Transverse colon (tissue), 4 donors: ENCODE measurements at regions not wholly inside any gene's neighbourhood (a gene's known extent, or its start where the extent isn't known, plus 50 kb on each side); places are given as distances from the start of the nearest gene placed in this dataset.

ENCODE experiments used
- DNase-seq: peaks from one replicate; pipeline ENCODE4 v3.0.0-alpha.2; 2019
- H3K27ac ChIP-seq, 4 donors: fragments of 200-600 bp; sonication (generic); 2 replicates each; pipeline ENCODE4 v1.5.1; 2016 to 2018; ENCODE audit warnings: inconsistent platforms in 4 of 4
- H3K27me3 ChIP-seq: fragments of 200-600 bp; sonication (generic); 2 replicates; pipeline ENCODE4 v1.5.1; 2017; ENCODE audit warnings: inconsistent platforms
- H3K36me3 ChIP-seq, 4 donors: fragments of 200-600 bp; sonication (generic); 2 replicates each; pipeline ENCODE4 v1.5.1; 2017 to 2019; ENCODE audit warnings: inconsistent platforms in 4 of 4
- H3K4me1 ChIP-seq, 4 donors: fragments of 200-600 bp; sonication (generic); 2 replicates each; pipeline ENCODE4 v1.5.1; 2017 to 2020; ENCODE audit warnings: inconsistent platforms in 4 of 4
- H3K4me3 ChIP-seq, 4 donors: fragments of 200-600 bp; sonication (generic); 1 replicate in 1 of 4; 2 replicates in 3 of 4; pipeline versions ENCODE4 v1.5.1 to v1.6.1; 2017 to 2019; ENCODE audit warnings: inconsistent platforms in 4 of 4
- H3K9me3 ChIP-seq, 2 donors: fragments of 200-600 bp; sonication (generic); 2 replicates each; pipeline ENCODE4 v1.5.1; 2017 to 2019; ENCODE audit warnings: inconsistent platforms in 2 of 2
- CTCF ChIP-seq, 5 experiments: fragments of 200-600 bp in 3 of 5; fragments of 450-650 bp in 2 of 5; sonication (generic) in 3 of 5; IDR thresholded peaks; 1 replicate in 2 of 5; 2 replicates in 3 of 5; pipeline ENCODE4 v1.5.1; 2016 to 2017; ENCODE audit warnings: antibody characterized with exemption in 5 of 5, inconsistent platforms in 3 of 5, mild to moderate bottlenecking in 2 of 5, moderate library complexity in 1 of 5
- EP300 ChIP-seq: sonication (generic); formaldehyde crosslinking; IDR thresholded peaks from one replicate; pipeline ENCODE4 v1.6.1; 2017; ENCODE audit warnings: antibody characterized with exemption, low read depth
- POLR2A ChIP-seq: fragments of 450-650 bp; IDR thresholded peaks from one replicate; pipeline ENCODE4 v1.6.1; 2016; ENCODE audit warnings: antibody characterized with exemption, mild to moderate bottlenecking, moderate library complexity
- POLR2AphosphoS5 ChIP-seq, 3 donors: sonication (generic); formaldehyde crosslinking; IDR thresholded peaks; one replicate each; pipeline ENCODE4 v1.6.1; 2016; ENCODE audit warnings: antibody characterized with exemption in 3 of 3
- WGBS, 2 donors: methylation state at CpG; one replicate each; pipeline ENCODE4 v1.1.5; 2018; ENCODE audit warnings: low coverage in 1 of 2; 5-methylcytosine and 5-hydroxymethylcytosine counted together
- in situ Hi-C, 4 donors: fragments of 200-750 bp; cut with MboI; loops; one replicate each; pipeline versions ENCODE4 v1.15.0 to v1.15.1; 2017; ENCODE audit warnings: low sequenced_read_pairs in 3 of 4, low pct_ligation_motif_present in 1 of 4, low pct_unique_long_range_greater_than_20kb in 1 of 4
- intact Hi-C: fragments of 100-400 bp; cut with DNase I; formaldehyde crosslinking; loops from one replicate; pipeline ENCODE4 v1.15.1; 2023; ENCODE audit warnings: low total_unique reads

GRCh38 chr7:125512373-125512772 lies 582.7 kb upstream of the POT1 start:
- no peaks in the 10 kb centered on the region for H3K4me1 ChIP-seq
- H3K36me3 ChIP-seq = no peaks in the 10 kb centered on the region
- intact Hi-C loops = no loop called here
- peaks cover 0 to 4% of the 10 kb centered on the region in 2 donors for H3K9me3 ChIP-seq
- TF ChIP-seq POLR2A (no peak), CTCF (IDR thresholded peaks at IDR 0.05) (no peak), EP300 (no peak), POLR2AphosphoS5 (IDR thresholded peaks at IDR 0.05) (no peak)
- H3K27me3 ChIP-seq = no peaks in the 10 kb centered on the region
- in situ Hi-C loops = no loop called here
- WGBS, 2 donors = 65 to 86% methylated on average over 1 of the region's 1 CpG
- no peak for DNase-seq
- H3K4me3 ChIP-seq = no peak overlapping the region
- no peak overlapping the region for H3K27ac ChIP-seq

- H3K9me3 ChIP-seq = peaks cover 0 to 4% of the 10 kb centered on the region in 2 donors
- DNase-seq = no peak
- no peak overlapping the region for H3K4me3 ChIP-seq
- no peaks in the 10 kb centered on the region for H3K4me1 ChIP-seq
- in situ Hi-C loops = no loop called here
- intact Hi-C loops = no loop called here
- no peaks in the 10 kb centered on the region for H3K27me3 ChIP-seq
- TF ChIP-seq POLR2A = no peak
- TF ChIP-seq POLR2AphosphoS5 (IDR thresholded peaks at IDR 0.05) = no peak
- TF ChIP-seq CTCF (IDR thresholded peaks at IDR 0.05) = no peak
- TF ChIP-seq EP300 = no peak
- no peaks in the 10 kb centered on the region for H3K36me3 ChIP-seq
- no peak overlapping the region for H3K27ac ChIP-seq
- 92 to 95% methylated on average over 5 of the region's 5 CpGs for WGBS, 2 donors
These were observed 581.7 kb upstream of the POT1 start for GRCh38 chr7:125511310-125511709.

- 39% methylated on average over 4 of the region's 4 CpGs; no CpG with 5 or more reads in 1 of the 2 donors for WGBS, 2 donors
- in situ Hi-C loops = no loop called here
These were observed 576.7 kb upstream of the POT1 start for GRCh38 chr7:125506331-125506730.

GRCh38 chr7:125504848-125505247 lies 575.2 kb upstream of the POT1 start:
- intact Hi-C loops = no loop called here
- Histone ChIP-seq H3K27me3 (no peaks in the 10 kb centered on the region), H3K4me3 (no peak overlapping the region), H3K36me3 (no peaks in the 10 kb centered on the region), H3K27ac (no peak overlapping the region), H3K4me1 (no peaks in the 10 kb centered on the region), H3K9me3 (peaks cover 0 to 4% of the 10 kb centered on the region in 2 donors)
- no peak for DNase-seq
- 83 to 85% methylated on average over 2 of the region's 2 CpGs for WGBS, 2 donors
- TF ChIP-seq EP300 (no peak), POLR2AphosphoS5 (IDR thresholded peaks at IDR 0.05) (no peak), CTCF (IDR thresholded peaks at IDR 0.05) (no peak), POLR2A (no peak)
- in situ Hi-C loops = no loop called here

More at GRCh38 chr7:125506331-125506730, 576.7 kb upstream of the POT1 start:
- Histone ChIP-seq H3K27me3 (no peaks in the 10 kb centered on the region), H3K36me3 (no peaks in the 10 kb centered on the region), H3K4me3 (no peak overlapping the region), H3K4me1 (no peaks in the 10 kb centered on the region), H3K27ac (no peak overlapping the region), H3K9me3 (peaks cover 0 to 4% of the 10 kb centered on the region in 2 donors)
- intact Hi-C loops = no loop called here
- TF ChIP-seq POLR2A (no peak), CTCF (IDR thresholded peaks at IDR 0.05) (no peak), EP300 (no peak), POLR2AphosphoS5 (IDR thresholded peaks at IDR 0.05) (no peak)
- no peak for DNase-seq
